Spleen (tissue), 11 donors: ENCODE measurements at regions not wholly inside any gene's neighbourhood (a gene's known extent, or its start where the extent isn't known, plus 50 kb on each side); places are given as distances from the start of the nearest gene placed in this dataset.

Source experiments
- DNase-seq: peaks from one replicate; pipeline ENCODE4 v3.0.0-alpha.2; 2020
- H3K27ac ChIP-seq, 8 donors: fragments of 200-600 bp; sonication (generic) in 7 of 8; 1 replicate in 4 of 8; 2 replicates in 4 of 8; pipeline versions ENCODE4 v1.5.0 to v1.8.0; 2016 to 2021; ENCODE audit warnings: inconsistent platforms in 4 of 8, mild to moderate bottlenecking in 4 of 8, moderate library complexity in 1 of 8
- H3K27me3 ChIP-seq, 7 donors: fragments of 200-600 bp; sonication (generic) in 6 of 7; replicated peaks in 1 of 7; 1 replicate in 4 of 7; 2 replicates in 3 of 7; pipeline versions ENCODE4 v1.5.0 to v1.8.0; 2016 to 2021; ENCODE audit warnings: inconsistent platforms in 3 of 7, mild to moderate bottlenecking in 1 of 7
- H3K36me3 ChIP-seq, 6 donors: fragments of 200-600 bp; sonication (generic) in 5 of 6; 1 replicate in 4 of 6; 2 replicates in 2 of 6; pipeline versions ENCODE4 v1.5.0 to v1.8.0; 2016 to 2021; ENCODE audit warnings: inconsistent platforms in 2 of 6
- H3K4me1 ChIP-seq, 6 donors: fragments of 200-600 bp; sonication (generic) in 5 of 6; 1 replicate in 3 of 6; 2 replicates in 3 of 6; pipeline versions ENCODE4 v1.5.0 to v1.8.0; 2016 to 2021; ENCODE audit warnings: inconsistent platforms in 3 of 6
- H3K4me3 ChIP-seq, 8 donors: fragments of 200-600 bp; sonication (generic) in 7 of 8; 1 replicate in 4 of 8; 2 replicates in 4 of 8; pipeline versions ENCODE4 v1.5.0 to v1.8.0; 2016 to 2021; ENCODE audit warnings: inconsistent platforms in 4 of 8, mild to moderate bottlenecking in 4 of 8, moderate library complexity in 2 of 8
- H3K9me3 ChIP-seq, 8 donors: fragments of 200-600 bp; sonication (generic) in 7 of 8; 1 replicate in 4 of 8; 2 replicates in 4 of 8; pipeline versions ENCODE4 v1.5.0 to v1.8.0; 2016 to 2021; ENCODE audit warnings: inconsistent platforms in 4 of 8
- CTCF ChIP-seq, 11 experiments: fragments of 200-600 bp in 7 of 11; fragments of 450-650 bp in 4 of 11; sonication (generic) in 4 of 11; IDR thresholded peaks in 8 of 11; conservative IDR thresholded peaks in 3 of 11; 1 replicate in 7 of 11; 2 replicates in 4 of 11; pipeline versions ENCODE4 v1.4.0 to v1.8.0; 2016 to 2021; ENCODE audit warnings: antibody characterized with exemption in 11 of 11, inconsistent platforms in 4 of 11, mild to moderate bottlenecking in 1 of 11
- POLR2A ChIP-seq, 3 donors: fragments of 450-650 bp; IDR thresholded peaks; one replicate each; pipeline ENCODE4 v1.5.1; 2017; ENCODE audit warnings: antibody characterized with exemption in 3 of 3, mild to moderate bottlenecking in 1 of 3
- POLR2AphosphoS5 ChIP-seq, 3 donors: sonication (generic); formaldehyde crosslinking; IDR thresholded peaks; one replicate each; pipeline ENCODE4 v1.5.1; 2017; ENCODE audit warnings: antibody characterized with exemption in 3 of 3
- WGBS, 5 donors: extraction: QIAGEN DNeasy Blood & Tissue Kit in 3 of 5; methylation state at CpG; one replicate each; pipeline versions ENCODE4 v1.1.5 to v1.1.7; 2013 to 2018; 5-methylcytosine and 5-hydroxymethylcytosine counted together
- intact Hi-C: fragments of 100-400 bp; cut with DNase I; formaldehyde crosslinking; loops from one replicate; pipeline ENCODE4 v1.15.0; 2023; ENCODE audit warnings: low total_unique reads
- donor health status: healthy with polysubstance abuse.
- donor health status: DM: no; HTN: no; CAD: no; lungs with moderate emphysema.
- donor health status: DM: no; HTN: no; CAD: no.
- donor health status: Bipolar disorder and iron deficiency.
- donor health status: healthy.
- donor health status: DM: no; HTN: no; CAD: no.
- donor health status: DM: yes; HTN: yes; CAD: no.

GRCh38 chr21:41076064-41076463 is 91.9 kb upstream of the BACE2 start:
- WGBS, 5 donors = 89 to 97% (median 93%) methylated on average over 4 to 16 of the region's 16 CpGs
- H3K4me1 ChIP-seq = no peaks in the 10 kb centered on the region

GRCh38 chr21:41079159-41079558 is 88.8 kb upstream of the BACE2 start:
- Histone ChIP-seq H3K36me3 (no peaks in the 10 kb centered on the region), H3K9me3 (no peaks in the 10 kb centered on the region), H3K27me3 (peaks cover 0 to 7% (median 0%) of the 10 kb centered on the region in 7 donors), H3K4me1 (no peaks in the 10 kb centered on the region), H3K27ac (no peak overlapping the region), H3K4me3 (no peak overlapping the region)
- 50 to 93% (median 83%) methylated on average over 1 of the region's 1 CpG for WGBS, 5 donors
- intact Hi-C loops = no loop called here
- TF ChIP-seq CTCF (IDR thresholded peaks at IDR 0.05 in 8 of 11, conservative IDR thresholded peaks at IDR 0.05 in 3 of 11) (no peak), POLR2A (IDR thresholded peaks at IDR 0.05) (no peak), POLR2AphosphoS5 (IDR thresholded peaks at IDR 0.05) (no peak)
- DNase-seq = no peak

More at GRCh38 chr21:41076064-41076463, 91.9 kb upstream of the BACE2 start:
- TF ChIP-seq CTCF (IDR thresholded peaks at IDR 0.05 in 8 of 11, conservative IDR thresholded peaks at IDR 0.05 in 3 of 11) (no peak), POLR2A (IDR thresholded peaks at IDR 0.05) (no peak), POLR2AphosphoS5 (IDR thresholded peaks at IDR 0.05) (no peak)
- no peak overlapping the region for H3K4me3 ChIP-seq
- H3K36me3 ChIP-seq = no peaks in the 10 kb centered on the region
- peaks cover 0 to 7% (median 0%) of the 10 kb centered on the region in 7 donors for H3K27me3 ChIP-seq
- intact Hi-C loops = no loop called here
- no peak for DNase-seq
- no peaks in the 10 kb centered on the region for H3K9me3 ChIP-seq
- no peak overlapping the region for H3K27ac ChIP-seq

- no peaks in the 10 kb centered on the region for H3K4me1 ChIP-seq
- no peak overlapping the region for H3K4me3 ChIP-seq
- no peaks in the 10 kb centered on the region for H3K9me3 ChIP-seq
- DNase-seq = no peak
- no peaks in the 10 kb centered on the region for H3K36me3 ChIP-seq
- no peak for TF ChIP-seq POLR2AphosphoS5 (IDR thresholded peaks at IDR 0.05)
- no peak for TF ChIP-seq POLR2A (IDR thresholded peaks at IDR 0.05)
- no peak for TF ChIP-seq CTCF (IDR thresholded peaks at IDR 0.05 in 8 of 11, conservative IDR thresholded peaks at IDR 0.05 in 3 of 11)
- 72 to 85% (median 78%) methylated on average over 3 of the region's 3 CpGs for WGBS, 5 donors
- peaks cover 0 to 7% (median 0%) of the 10 kb centered on the region in 7 donors for H3K27me3 ChIP-seq
- intact Hi-C loops = no loop called here
- no peak overlapping the region for H3K27ac ChIP-seq
These were observed 87.4 kb upstream of the BACE2 start for GRCh38 chr21:41080485-41081121.

- H3K27me3 ChIP-seq = peaks cover 0 to 9% (median 0%) of the 10 kb centered on the region in 7 donors
- H3K4me3 ChIP-seq = no peak overlapping the region
- no peaks in the 10 kb centered on the region for H3K4me1 ChIP-seq
- TF ChIP-seq CTCF (IDR thresholded peaks at IDR 0.05 in 8 of 11, conservative IDR thresholded peaks at IDR 0.05 in 3 of 11) (no peak), POLR2AphosphoS5 (IDR thresholded peaks at IDR 0.05) (no peak), POLR2A (IDR thresholded peaks at IDR 0.05) (no peak)
- H3K9me3 ChIP-seq = no peaks in the 10 kb centered on the region
- 63 to 86% (median 73%) methylated on average over 5 of the region's 5 CpGs for WGBS, 5 donors
- H3K27ac ChIP-seq = no peak overlapping the region
- intact Hi-C loops = no loop called here
- no peak for DNase-seq
- no peaks in the 10 kb centered on the region for H3K36me3 ChIP-seq
These were observed 81.4 kb upstream of the BACE2 start for GRCh38 chr21:41086569-41086968.
